Stimulated activated CD4-positive, alpha-beta T cell treated with anti-CD3 and anti-CD28 coated beads, Interleukin-2, amount 100 ng/mL, for 24 hours (primary cell): ENCODE measurements at regions not wholly inside any gene's neighbourhood (a gene's known extent, or its start where the extent isn't known, plus 50 kb on each side); places are given as distances from the start of the nearest gene placed in this dataset.

Source experiments
- DNase-seq, 2 donors: peaks; one replicate each; pipeline ENCODE4 v3.0.0-alpha.2; 2020

DNA sequence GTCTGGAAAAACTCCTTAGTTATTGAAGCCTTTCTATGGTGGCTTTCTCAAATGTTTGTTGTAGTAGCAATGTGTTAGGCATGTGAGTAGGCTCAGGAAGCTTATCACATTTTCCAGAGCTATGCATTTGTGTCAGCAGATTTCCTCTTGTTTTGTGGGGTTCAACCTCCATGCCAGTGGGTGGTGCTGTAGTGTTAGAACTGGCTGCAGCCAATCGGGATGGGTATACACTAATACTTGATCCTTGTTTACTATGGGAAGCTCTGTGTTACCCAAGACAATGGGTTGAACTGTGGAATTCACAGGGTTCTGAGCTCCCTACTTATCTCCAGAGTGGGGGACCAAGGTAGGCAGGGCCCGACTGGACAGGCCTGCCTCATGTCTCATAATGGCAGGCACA lies 348.5 kb upstream of the ADAMTS5 start:
- no peak for DNase-seq

DNA sequence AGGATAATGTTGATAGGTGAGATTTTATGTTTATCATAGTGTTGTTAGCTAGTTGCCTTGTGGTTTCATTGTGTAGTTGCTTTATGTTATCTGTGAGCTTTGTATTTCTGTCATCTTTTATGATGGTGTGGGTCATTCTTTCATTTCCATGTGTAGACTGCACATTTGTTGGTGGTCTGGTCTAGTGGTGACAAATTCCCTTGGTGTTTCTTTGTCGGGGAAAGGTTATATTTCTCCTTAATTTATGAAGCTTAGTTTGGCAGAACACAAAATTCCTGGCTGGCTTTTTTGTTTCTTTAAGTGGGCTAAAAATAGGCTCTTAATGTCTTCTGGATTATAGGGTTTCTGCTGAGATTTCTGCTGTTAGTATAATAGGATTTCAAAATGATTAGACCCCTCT lies 347.2 kb upstream of the ADAMTS5 start:
- no peak for DNase-seq

DNA sequence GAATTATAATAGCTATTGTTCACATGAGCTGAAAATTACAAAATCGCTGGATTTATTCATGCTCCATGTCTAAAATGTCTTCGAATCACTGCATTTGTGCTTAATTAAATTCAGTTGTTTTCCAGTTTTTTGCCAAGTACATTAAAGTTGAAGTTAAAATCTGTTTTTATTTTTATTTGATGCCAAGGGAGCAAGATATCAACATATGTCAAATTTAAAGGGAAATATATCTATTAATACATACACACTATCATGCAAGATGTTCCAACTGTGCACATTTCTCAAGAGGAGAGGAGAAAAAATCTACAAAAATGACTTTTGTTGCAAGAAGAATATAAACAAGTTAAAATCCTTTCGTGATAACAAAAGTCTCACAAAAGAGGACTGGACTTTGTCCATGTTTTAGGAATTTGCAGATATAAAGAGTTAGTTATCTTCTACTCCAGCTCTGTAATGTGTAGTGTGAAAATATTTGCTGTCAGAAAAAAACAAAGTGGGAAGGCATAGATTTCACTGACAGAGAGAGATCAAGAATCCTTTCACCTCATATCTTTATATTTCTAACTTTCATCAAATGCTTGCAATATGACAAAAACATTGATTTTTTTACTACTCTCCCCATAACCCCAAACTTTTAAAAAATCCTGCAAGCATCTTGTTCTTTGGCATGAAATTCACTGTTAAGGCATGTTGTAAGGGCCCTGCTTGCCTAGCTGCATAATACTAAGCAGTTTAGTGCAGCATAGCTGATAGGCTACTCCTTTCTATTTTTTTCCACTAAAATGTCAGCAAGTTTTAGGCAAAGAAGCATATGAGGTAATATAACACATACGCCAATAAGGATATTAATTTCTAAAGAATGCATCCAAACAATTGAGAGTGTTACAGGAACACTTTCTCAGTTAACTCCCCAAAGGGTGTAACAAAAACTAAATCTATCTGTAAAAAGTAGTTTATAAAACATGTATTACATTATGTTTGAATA lies 340.2 kb upstream of the ADAMTS5 start:
- DNase-seq, result no peak

DNA sequence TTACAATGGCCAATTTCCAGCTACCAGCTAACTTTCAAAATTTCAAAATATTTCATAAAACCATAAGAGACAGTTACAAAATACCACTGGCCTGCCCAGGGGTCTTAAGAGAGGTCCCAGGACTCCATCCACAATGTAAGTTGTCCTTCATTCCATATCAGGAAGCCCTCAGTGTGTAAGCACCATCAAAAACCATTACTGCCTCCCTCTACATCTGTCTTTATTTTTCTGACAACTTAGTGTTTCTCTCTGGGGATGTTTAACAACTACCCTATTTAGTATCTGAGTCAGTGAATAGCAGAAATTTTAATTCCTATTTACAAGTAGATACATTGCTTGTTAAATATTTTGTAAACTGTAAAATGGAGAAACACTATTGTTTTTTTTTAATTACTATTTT lies 339.3 kb upstream of the ADAMTS5 start:
- no peak for DNase-seq

DNA sequence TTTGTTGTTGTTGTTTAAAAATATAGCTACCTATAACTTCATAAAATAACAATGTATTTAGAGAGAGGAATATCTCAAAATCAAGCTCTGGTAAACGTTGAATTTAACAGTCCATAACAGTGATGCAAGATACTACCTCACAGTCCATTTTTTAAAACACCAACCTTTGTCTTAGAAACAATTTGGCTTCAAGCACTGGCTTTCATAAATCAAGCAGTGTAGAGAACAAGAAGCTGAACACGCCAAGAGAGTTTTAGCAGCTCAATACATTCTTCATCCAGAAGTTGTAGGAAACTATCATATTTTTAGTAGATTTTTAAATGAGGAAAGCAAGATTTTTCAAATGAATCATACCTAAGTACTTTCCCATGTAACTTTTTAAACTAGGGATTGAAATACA lies 334.3 kb upstream of the ADAMTS5 start:
- no peak for DNase-seq

DNA sequence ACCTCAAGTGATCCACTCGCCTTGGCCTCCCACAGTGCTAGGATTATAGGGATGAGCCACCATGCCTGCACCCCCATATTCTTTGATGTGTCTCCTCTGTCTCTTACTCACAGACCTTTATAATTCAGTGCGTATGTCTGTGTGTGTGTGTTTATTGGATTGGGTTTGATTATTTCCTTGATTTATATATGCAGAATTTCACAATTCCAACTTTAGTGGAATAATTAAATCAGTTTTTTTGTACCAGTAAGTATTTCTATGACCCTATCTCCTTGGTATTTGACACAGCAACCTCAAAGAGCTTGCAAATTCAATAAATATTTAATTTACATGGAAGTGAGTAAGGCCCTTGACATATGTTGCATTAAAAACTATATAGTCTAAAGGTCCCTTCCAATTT lies 333.9 kb upstream of the ADAMTS5 start:
- DNase-seq, result no peak

DNA sequence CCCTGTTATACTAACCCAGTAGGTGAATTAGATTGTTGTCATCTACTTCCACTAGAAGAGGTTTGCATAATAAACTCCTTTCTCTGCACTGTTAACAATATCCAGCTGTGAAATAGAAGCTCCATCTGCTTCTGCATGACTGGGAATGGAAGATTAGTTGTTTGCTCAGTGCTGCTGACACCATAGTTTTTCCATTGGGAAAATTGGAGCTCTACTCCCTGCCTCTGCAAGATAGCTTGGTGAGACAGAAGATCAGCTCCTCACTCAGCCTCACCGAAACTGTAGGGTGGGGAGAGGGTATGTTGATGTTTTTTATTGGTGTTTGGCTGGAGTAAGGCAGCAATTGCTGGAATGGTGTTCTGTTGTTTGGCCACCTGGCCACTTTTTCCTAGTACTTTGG lies 331.6 kb upstream of the ADAMTS5 start:
- DNase-seq, result no peak

DNA sequence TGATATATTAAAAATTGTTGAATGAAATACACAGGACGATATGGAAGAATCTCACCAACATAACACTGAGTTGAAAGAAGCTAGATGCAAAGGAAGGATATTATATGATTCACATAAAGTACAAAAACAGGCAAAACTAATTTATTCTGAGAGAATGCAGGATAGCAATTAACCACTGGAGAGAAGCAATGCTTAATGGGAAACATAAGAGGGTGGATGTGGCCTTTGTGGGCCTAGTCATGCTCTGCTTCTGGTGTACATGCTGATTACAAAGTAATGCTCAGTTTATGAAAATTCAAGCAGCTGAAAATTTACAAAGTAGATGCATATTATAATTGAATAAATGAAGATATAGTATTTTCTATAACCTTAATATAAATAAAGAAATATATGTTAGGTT lies 326.4 kb upstream of the ADAMTS5 start:
- DNase-seq, result no peak

DNA sequence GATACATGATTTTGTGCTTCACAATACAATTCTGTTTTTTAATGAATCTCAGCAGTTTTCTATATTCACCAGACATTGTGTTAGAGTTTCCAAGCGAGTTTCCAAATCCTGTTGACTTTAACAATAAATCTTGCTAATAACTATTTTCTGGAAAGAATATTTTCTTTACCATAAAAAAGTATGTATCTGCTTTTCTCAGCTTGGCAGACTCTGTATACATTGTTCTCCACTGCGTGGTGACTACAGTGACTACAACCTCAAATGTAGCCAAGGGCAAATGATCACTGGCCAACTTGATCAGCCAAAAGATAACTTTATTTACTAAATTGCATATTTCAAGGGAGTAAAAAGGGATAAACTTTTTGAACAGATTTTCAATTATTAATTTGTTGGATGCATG lies 325.9 kb upstream of the ADAMTS5 start:
- DNase-seq, result no peak

DNA sequence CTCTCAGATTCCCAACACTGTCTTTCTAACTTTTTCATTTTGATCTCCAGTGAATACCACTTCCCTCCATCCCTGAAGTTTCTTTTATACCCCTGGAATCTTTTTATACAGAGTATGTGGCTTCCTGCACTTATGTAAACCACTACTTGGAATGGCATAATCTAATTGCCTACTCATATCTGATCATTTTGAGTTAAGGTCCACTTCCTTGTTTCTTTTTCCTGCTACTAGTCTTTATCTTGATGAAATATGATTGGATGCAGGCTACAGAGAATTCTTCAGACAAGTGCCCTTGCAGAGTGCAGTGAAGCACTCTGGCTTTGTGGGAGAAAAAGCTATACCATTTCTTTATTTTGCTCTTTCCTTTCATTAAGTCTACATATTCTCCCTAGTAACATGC lies 325.3 kb upstream of the ADAMTS5 start:
- no peak for DNase-seq

DNA sequence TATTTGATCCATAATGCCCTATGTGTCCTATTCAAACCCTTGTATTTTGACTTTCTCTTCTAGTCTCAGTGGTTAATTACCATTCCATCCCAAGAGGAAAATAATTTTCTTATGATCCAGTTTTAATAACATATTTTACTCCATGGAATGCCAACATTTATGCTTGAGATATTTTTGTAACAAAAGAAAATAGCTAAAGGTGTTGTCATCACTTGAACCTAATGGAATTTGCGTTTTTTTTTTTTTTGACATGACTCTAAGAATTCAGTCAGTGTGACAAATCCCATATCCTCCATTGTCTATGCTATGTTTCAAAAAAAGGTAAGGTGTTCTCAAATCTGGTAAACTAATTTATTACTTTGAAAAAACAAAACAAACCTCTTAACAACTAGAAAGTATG lies 324.1 kb upstream of the ADAMTS5 start:
- DNase-seq, result no peak

DNA sequence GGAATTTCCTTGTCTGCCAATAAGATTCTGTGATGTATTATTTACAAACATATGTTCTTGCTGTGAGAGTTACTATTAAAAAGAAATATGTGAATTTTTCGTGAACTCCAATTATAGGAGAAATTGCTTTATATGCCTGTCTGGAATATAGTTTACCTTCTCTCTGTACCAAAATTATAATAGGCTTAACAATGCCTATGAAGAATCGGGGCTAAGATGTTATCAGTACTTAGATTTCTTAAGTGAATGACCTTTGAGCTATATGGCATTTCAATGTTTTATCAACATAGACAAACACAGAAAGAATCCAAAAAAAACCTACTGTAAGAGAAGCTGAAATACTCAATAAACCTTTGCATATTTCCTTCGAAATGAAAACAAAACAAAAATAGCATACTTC lies 323.1 kb upstream of the ADAMTS5 start:
- DNase-seq, result no peak

DNA sequence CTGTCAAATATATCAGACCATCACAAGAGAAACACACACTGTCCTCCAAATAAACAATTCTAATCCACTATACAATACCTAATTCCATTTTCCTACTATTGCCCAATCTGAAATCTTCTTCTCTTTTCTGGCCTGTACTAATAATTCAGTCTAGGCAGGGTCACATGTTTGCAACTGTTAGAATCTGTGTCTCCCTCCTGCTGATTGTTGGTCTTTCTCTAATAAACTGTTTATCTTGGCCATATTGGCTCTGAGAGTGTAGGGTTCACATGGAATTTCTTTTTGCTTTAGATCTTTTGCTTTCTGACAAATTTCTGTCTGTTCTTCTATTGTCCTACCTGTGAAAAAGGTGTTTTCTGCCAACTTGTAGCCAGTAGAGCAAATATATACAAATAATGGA lies 319.9 kb upstream of the ADAMTS5 start:
- DNase-seq, result no peak

DNA sequence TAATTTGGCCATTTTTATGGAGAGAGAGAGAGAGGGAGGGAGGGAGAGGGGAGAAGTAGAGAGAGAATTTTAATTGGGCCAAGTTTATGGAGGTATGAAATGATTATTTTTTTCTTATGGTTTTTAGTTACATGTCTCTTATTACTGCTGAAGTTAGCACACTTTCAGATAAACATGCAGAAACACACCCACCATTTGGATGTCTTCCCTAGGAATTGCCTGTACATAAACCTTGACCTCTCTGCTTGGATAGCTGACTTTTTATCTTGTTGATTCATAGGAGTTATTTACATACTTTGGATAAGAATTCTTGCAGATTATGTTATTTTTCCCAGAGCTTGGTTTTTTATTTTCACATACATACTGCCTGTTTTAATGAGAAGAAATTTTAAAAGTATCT lies 310.2 kb upstream of the ADAMTS5 start:
- no peak for DNase-seq

DNA sequence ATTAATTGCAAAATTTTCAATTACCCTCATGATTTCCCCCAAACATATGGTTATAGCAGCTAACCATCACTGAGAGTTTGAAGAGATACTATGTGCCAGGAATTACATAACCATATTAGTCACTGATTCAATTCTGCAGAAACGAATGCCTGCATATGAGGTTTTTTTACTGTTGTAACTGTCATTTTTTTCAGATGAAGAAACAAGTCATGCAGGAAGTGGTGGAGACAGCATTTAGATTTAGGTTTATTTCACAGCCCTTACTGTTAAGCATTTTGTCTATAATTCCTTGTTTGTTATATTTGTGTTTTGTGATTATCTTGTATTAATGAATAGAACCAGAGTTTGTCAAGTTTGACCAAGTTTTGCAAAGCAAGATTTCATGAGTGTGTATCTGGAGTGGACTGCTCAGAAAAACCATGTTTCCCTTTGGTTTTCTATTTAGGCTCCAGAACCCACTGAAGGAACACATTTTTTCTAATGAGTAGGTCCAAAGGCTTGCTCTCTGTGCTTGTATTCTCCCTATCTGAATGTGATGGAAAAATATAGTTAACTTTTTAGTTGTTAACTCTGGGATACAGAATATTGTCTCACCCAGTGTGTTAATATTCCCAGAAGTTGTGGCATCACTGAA lies 308.5 kb upstream of the ADAMTS5 start:
- no peak for DNase-seq

DNA sequence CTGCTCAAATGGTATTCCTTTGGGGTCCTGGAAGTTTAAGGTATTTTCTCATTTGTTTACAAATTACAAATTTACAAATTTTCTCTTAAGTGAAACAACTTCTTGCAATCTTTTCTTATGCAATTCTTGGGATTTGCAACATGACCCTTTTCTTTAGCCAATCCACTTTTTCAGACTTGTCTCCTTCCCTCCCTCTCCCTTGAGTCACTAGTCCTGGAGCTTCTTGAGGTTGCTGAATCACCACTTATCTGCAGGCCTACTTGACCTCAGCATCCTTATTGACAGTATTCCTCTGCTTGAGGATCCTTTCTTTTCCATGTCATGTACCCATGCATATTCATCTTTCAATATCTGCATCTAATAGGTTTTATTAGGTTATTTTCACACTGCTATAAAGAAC lies 302.8 kb upstream of the ADAMTS5 start:
- no peak for DNase-seq

DNA sequence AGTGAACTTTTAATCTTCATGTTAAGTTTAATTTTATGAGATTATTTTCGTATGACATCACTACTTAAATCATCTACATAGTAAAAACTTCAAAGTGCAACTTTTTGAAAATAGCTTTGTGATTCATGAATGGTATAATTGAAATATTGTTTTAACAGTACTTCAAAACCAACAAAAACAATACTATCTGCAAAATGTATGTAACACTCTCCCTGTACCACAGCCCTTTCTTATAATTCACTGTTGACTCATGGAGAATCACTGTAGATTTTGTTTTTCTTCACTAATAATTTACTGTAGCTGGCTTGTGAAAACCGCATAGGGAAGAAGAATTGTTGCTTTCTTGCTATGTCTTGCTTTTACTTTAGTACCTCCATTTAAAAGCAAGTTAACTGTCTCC lies 301.4 kb upstream of the ADAMTS5 start:
- DNase-seq, result no peak

DNA sequence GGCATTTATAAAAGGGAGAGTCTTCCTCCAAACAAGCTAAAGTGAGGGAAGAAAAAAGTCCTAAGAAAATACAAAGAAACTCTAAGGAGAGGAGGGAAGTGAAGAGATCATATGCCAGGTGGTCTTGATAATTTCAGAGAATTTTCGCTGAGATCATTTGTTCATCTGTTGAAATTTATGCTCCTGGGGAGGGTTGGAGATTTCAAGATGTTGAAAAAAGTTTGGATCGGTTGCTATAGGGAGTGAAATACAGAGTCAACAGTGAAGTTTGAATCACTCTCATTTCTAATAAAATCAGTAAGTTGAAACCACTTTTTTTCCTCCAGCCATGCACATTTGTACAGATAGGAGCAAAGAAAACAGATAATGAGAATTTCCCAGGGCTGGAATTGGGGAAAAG lies 299.1 kb upstream of the ADAMTS5 start:
- DNase-seq, result no peak

DNA sequence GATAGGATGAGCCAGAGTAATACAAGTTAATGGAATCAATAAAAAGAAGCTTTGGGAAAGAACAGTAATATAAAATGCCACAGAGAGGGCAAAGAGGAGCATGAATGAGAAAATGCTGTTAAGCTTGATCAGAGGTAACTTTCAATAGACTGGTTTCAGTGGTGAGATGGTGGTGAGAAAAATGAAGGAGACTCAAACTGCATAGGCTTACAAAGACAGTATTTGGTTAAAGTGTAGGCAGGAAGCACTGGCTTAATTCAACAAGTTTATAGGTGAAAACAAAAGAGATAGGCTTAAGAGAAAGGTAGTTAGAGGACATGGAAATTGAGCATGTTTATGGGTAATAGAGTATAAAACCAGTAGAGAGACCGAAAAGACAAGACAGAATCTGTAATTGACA lies 298.6 kb upstream of the ADAMTS5 start:
- no peak for DNase-seq

DNA sequence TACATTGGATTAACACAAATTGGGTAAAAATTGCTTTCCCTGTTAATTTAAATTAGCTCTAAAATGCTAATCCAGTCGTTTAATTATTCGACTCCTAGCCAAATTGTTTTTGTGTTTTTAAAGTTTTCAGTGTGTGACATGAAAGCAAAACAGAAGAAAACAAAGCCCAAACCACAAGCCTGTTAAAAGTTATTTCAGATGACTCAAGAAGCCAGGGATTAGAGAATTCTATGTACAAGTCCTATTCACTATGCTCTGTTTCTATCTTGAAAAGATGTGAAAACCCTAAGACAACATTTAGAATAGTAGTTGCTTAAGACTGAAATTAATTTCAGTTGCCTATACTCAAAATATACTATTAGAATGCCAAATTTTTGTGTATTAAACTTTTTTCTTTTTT lies 294.8 kb upstream of the ADAMTS5 start:
- no peak for DNase-seq

DNA sequence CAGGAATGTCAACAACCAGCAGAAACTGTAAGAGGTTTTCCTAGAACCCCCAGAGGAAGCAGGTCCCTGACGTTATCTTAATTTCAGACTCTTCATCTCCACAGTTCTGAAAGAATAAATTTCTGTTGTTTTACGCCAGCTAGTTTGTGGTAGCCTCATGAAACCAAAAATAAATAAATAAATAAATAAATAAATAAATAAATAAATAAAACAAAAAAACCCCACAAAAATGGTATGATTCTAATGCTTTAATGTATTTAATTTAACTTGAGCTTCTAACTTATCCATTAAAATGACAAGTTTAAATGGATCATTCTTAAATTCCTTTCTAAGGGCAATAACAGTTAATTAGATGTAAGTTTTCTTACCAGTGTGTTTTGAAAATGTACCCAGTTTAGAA lies 293.8 kb upstream of the ADAMTS5 start:
- DNase-seq, result no peak

DNA sequence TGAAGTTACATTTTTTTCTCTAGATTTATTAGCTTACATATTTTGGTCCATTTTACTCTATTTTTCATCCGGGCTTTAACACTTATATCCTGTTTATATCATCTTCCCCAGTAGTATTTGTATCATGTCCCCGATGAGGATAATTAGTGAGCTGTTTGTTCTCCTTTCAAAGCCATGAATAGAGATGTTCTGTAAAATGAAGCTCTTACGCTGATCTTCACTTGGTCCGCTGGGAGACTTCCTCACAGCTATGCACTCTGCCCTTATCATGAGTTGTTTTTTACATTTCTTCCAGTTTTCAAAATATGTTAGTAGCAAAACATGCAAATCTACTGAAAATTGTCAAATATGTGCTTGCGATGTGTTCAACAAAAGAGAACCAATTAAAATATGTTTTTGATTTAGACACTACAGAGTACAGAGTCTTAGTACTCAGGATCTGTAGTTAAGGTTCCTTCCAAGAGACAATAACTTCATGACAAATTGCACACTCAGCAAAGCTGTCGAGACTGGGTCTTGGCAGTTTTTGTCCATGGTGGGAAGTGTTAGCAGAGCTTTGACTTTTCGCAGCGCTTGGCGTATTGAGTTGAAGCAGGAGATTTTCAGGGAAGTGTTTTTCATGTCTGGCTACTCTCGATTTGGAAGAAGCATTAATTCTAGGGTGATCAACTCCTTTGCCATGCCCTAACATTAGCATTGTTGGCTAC lies 292.0 kb upstream of the ADAMTS5 start:
- DNase-seq, result no peak

DNA sequence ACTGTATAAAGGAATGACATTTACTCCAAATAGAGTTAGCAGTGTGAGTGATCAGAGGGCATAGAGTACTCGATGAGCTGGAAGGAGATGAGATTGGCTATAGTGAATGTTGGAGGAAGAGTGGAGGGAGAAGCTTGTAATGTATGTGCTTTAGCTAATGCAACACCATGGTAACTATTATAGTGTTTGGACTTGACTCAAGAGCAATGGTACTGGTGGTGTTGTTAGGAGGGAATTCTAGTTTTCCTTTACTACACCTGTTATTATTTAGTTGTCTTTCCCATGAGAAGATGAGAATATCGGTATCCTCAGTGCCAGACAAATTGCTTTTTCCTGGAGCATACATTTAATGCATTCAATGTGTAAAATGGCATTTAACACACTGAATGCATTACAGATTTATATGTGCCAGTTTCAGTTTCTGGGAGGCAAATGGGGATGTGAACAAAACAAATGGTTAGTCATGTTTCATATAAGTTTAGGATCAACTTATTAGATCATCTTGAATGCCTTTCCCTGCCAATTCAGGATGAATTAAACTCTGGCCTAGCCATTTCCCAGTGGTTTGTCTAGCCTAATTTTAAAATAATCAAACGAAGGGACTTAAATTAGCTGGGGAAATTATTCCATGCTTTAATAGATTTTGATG lies 291.1 kb upstream of the ADAMTS5 start:
- no peak for DNase-seq
